HEK293T (cell line): ENCODE measurements at regions not wholly inside any gene's neighbourhood (a gene's known extent, or its start where the extent isn't known, plus 50 kb on each side); places are given as distances from the start of the nearest gene placed in this dataset.
A peak's percentile ranks its signal among the peaks of the same experiment; 100 is the strongest.
"Not testable (repeated sequence)": the region's sequence is repeated elsewhere in the genome, so short reads cannot be mapped to it uniquely, and the experiment has no call there.

Experiments
- CTCF ChIA-PET: fragments of 350-600 bp; formaldehyde crosslinking; extraction: SDS; loops from one replicate; lab custom pipeline; 2021; ENCODE audit warnings: antibody characterized with exemption, inconsistent platforms; lab: Yijun Ruan, JAX
- POLR2A ChIA-PET: fragments of 350-600 bp; formaldehyde crosslinking; extraction: SDS; loops from one replicate; lab custom pipeline; 2020; ENCODE audit warnings: antibody characterized with exemption, inconsistent platforms; lab: Yijun Ruan, JAX
- DNase-seq: peaks from one replicate; pipeline ENCODE4 v3.0.0; 2012; ENCODE audit warnings: mixed read lengths; ENCODE audit errors: extremely low spot score
- ARNT ChIP-seq: fragments of 450-650 bp; IDR thresholded peaks from 2 replicates; pipeline ENCODE4 v1.6.1; 2017; ENCODE audit warnings: mild to moderate bottlenecking
- BHLHE40 ChIP-seq: fragments of 450-650 bp; IDR thresholded peaks from 2 replicates; pipeline ENCODE4 v1.6.1; 2016; ENCODE audit warnings: mild to moderate bottlenecking, moderate library complexity, borderline replicate concordance
- CTBP1 ChIP-seq: fragments of 450-650 bp; IDR thresholded peaks from 2 replicates; pipeline ENCODE4 v1.6.1; 2016; ENCODE audit warnings: borderline replicate concordance
- ELF4 ChIP-seq: fragments of 450-650 bp; IDR thresholded peaks from 2 replicates; pipeline ENCODE4 v1.6.1; 2017; ENCODE audit warnings: antibody characterized with exemption
- FOXA1 ChIP-seq: fragments of 450-650 bp; IDR thresholded peaks from 2 replicates; pipeline ENCODE4 v1.6.1; 2016; ENCODE audit warnings: mild to moderate bottlenecking
- FOXK2 ChIP-seq: fragments of 450-650 bp; IDR thresholded peaks from 2 replicates; pipeline ENCODE4 v1.6.1; 2016; ENCODE audit warnings: mild to moderate bottlenecking
- FOXM1 ChIP-seq: fragments of 450-650 bp; IDR thresholded peaks from 2 replicates; pipeline ENCODE4 v1.6.1; 2017; ENCODE audit warnings: mild to moderate bottlenecking, borderline replicate concordance
- HDGF ChIP-seq: fragments of 450-650 bp; IDR thresholded peaks from 2 replicates; pipeline ENCODE4 v1.6.1; 2017; ENCODE audit warnings: antibody characterized with exemption, borderline replicate concordance
- L3MBTL2 ChIP-seq: fragments of 450-650 bp; conservative IDR thresholded peaks from 2 replicates; pipeline ENCODE4 v1.6.1; 2016; ENCODE audit warnings: mild to moderate bottlenecking
- LEF1 ChIP-seq: fragments of 450-650 bp; IDR thresholded peaks from 2 replicates; pipeline ENCODE4 v1.6.1; 2017; ENCODE audit warnings: mild to moderate bottlenecking, borderline replicate concordance
- NFRKB ChIP-seq: fragments of 450-650 bp; IDR thresholded peaks from 2 replicates; pipeline ENCODE4 v1.6.1; 2016; ENCODE audit warnings: mild to moderate bottlenecking, moderate library complexity
- PKNOX1 ChIP-seq: fragments of 450-650 bp; IDR thresholded peaks from 2 replicates; pipeline ENCODE4 v1.6.1; 2016
- SP1 ChIP-seq: fragments of 450-650 bp; IDR thresholded peaks from 2 replicates; pipeline ENCODE4 v1.6.1; 2017
- SUZ12 ChIP-seq: fragments of 450-650 bp; IDR thresholded peaks from 2 replicates; pipeline ENCODE4 v1.6.1; 2016; ENCODE audit warnings: mild to moderate bottlenecking
- TARDBP ChIP-seq: fragments of 450-650 bp; IDR thresholded peaks from 2 replicates; pipeline ENCODE4 v1.6.1; 2016
- ZNF384 ChIP-seq: fragments of 450-650 bp; IDR thresholded peaks from 2 replicates; pipeline ENCODE4 v1.6.1; 2016

DNA sequence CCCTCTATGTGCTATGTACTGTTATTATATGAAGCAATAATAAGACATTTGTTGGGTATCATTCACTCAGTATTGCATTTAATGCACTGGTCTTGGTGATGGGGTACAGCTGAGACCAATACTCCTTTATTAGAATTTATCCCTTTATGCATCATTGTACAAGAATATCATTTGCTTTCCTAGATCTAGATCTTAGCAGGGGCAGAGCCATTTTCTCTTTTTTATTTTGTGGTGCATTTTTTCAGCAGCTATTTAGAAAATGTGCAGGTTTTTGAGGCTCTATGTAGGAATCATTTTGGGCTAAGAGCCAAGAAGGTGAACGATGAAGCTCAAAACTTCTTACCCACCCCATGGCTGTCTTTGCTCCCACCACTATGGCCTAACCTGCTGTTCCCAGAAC lies 114.2 kb downstream of the OR2B2 start:
- POLR2A ChIA-PET = interaction anchor here (0.9 to 1.7 kb wide), 3 partner anchors 11 to 97 kb away, joined by 5 to 15 read pairs (median 5); a partner anchor contains a TSS
- CTCF ChIA-PET = interaction anchor here (0.9 to 1.1 kb wide), 2 partner anchors 12 to 46 kb away, joined by 4 read pairs; a partner anchor contains a TSS
- DNase-seq = no peak
- TF ChIP-seq SP1 (no peak), ARNT (no peak), ELF4 (no peak), LEF1 (no peak), L3MBTL2 (no peak), TARDBP (no peak), NFRKB (no peak), FOXK2 (no peak), BHLHE40 (no peak), FOXM1 (no peak), CTBP1 (no peak), FOXA1 (no peak), SUZ12 (no peak), ZNF384 (no peak), PKNOX1 (no peak), HDGF (no peak)

DNA sequence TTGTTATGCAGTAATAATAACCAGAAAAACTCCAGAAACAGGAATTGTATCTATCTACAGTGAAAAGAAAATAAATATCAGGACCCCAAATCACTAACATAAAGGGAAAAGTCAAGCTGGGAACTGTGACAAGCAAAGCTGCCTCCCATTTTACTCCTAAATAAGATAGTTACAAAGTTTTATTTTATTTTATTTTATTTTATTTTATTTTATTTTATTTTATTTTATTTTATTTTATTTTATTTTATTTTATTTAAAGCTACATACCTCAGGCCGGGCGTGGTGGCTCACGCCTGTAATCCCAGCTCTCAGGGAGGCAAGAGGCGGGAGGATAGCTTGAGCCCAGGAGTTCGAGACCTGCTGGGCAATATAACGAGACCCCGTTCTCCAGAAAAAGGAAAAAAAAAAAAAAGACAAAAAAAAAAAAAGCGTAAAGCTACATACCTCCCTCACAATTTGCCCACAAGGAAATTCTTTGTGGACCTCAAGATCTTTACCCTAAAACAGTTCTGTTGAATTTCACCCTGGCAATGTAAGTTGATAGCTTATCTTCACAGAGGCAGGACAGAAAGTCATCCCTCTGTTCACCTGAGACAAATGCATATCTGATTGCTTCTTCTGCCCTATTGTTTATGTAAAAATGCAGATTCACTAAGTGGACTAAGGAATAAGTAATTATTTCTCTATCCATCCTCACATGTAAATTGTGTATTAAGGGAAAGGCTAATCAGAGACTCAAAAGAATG lies 115.3 kb downstream of the OR2B2 start:
- CTCF ChIA-PET = interaction anchor here (0.6 to 2.3 kb wide), 11 partner anchors 13 to 665 kb away, joined by 3 to 13 read pairs (median 4); a partner anchor contains a TSS
- POLR2A ChIA-PET = interaction anchor here (1.1 to 3.9 kb wide), 2 partner anchors 32 to 97 kb away, joined by 3 to 20 read pairs; a partner anchor contains a TSS
- DNase-seq = not testable (repeated sequence)

GRCh38 chr6:27795697-27796494 lies 116.3 kb downstream of the OR2B2 start:
- POLR2A ChIA-PET = interaction anchor here (0.6 to 3.9 kb wide), 7 partner anchors 23 to 544 kb away, joined by 3 to 20 read pairs (median 3); a partner anchor contains a TSS
- CTCF ChIA-PET = interaction anchor here (0.6 to 2.3 kb wide), 14 partner anchors 9 to 669 kb away, joined by 3 to 13 read pairs (median 3); a partner anchor contains a TSS
- TF ChIP-seq PKNOX1 = no peak
- TF ChIP-seq SP1 = no peak
- peak; percentile 56 for TF ChIP-seq TARDBP
- TF ChIP-seq ZNF384 = peak; percentile 95
- DNase-seq = peak; percentile 69

DNA sequence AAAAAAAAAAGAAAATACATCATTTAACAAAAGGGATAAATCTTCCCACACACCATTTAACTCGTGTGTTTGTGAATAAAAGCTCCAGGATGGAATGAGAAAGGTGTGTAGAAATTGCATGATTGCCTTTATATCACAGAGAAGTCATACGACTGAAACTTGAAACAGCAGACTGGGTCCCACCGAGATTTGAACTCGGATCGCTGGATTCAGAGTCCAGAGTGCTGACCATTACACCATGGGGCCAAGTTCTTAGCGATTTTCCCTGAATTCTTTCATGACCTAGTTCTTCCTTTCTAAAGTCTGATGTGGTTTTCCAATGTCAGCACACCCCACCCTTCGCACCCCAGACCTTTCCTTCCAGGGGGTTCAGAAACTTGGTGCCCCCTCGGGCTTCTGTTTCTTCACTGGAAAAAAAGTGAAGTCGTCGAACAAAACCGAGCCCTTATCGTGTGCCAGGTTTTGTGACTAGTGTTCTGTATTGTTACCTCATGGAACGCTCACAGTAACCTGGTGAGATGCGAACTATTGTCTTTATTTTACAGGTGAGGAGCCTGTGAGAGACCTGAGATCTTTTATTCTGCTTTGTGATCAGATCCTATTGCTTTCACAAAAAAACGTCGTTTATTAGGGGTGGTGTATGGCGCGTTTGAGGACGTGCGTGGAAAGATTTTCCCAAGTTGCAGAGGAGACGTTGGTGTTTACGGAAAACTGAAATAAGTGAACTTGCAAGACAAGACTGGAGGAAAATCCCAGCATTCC lies 120.8 kb downstream of the OR2B2 start:
- TF ChIP-seq TARDBP (0 out of 2 replicates have a peak, but pooled peaks have one; percentile 31), SUZ12 (no peak), FOXM1 (no peak), L3MBTL2 (peak; percentile 79), ELF4 (no peak), SP1 (no peak), FOXK2 (no peak), ARNT (no peak), PKNOX1 (no peak), NFRKB (no peak), HDGF (no peak), ZNF384 (no peak), BHLHE40 (no peak), FOXA1 (no peak), CTBP1 (no peak)
- peak; percentile 54 for DNase-seq
- ChIA-PET POLR2A (no interaction called here), CTCF (interaction anchor here (0.6 kb wide), 1 partner anchor 171 kb away, joined by 3 read pairs; no protein-coding TSS in a partner anchor)

GRCh38 chr6:27788376-27788775 lies 123.8 kb downstream of the OR2B2 start:
- CTCF ChIA-PET = interaction anchor here (0.5 to 2.6 kb wide), 2 partner anchors 16 to 576 kb away, joined by 5 to 13 read pairs; no protein-coding TSS in a partner anchor
- not testable (repeated sequence) for DNase-seq
- POLR2A ChIA-PET = interaction anchor here (1.2 to 1.7 kb wide), 2 partner anchors 105 to 106 kb away, joined by 3 read pairs; a partner anchor contains a TSS
